H1 (cell line): ENCODE measurements at regions not wholly inside any gene's neighbourhood (a gene's known extent, or its start where the extent isn't known, plus 50 kb on each side); places are given as distances from the start of the nearest gene placed in this dataset.
A peak's percentile ranks its signal among the peaks of the same experiment; 100 is the strongest.

Experiments
- CTCF ChIA-PET: fragments of 300-600 bp; sonication (Branson Sonifier 250); formaldehyde crosslinking; loops from one replicate; lab custom pipeline; 2021; ENCODE audit not compliant: partially characterized antibody; lab: Charles Lee
- POLR2A ChIA-PET: fragments of 300-600 bp; sonication (Branson Sonifier 250); formaldehyde crosslinking; loops from one replicate; lab custom pipeline; 2021; ENCODE audit warnings: inconsistent platforms; ENCODE audit not compliant: partially characterized antibody; lab: Charles Lee
- DNase-seq, 2 experiments: peaks; one replicate each; pipeline versions ENCODE4 v3.0.0 to v3.0.0-alpha.2; 2010 to 2022; ENCODE audit warnings: low spot score in 2 of 2, low read depth in 1 of 2, mixed read lengths in 1 of 2
- FAIRE-seq: peaks from 2 replicates; lab custom pipeline; 2011; peaks lifted over from hg19 to GRCh38; lab: Jason Lieb, UNC
- H2AFZ ChIP-seq: 2 replicates; pipeline ENCODE4 v1.8.1; 2012; ENCODE audit warnings: low read length, inconsistent platforms
- H2AK5ac ChIP-seq: 2 replicates; pipeline ENCODE4 v1.6.1; 2013; ENCODE audit warnings: low read depth, low read length
- H2BK120ac ChIP-seq: replicated peaks from 2 replicates; pipeline ENCODE3; 2013; ENCODE audit warnings: low read depth, low read length, inconsistent platforms
- H2BK12ac ChIP-seq: 2 replicates; pipeline ENCODE4 v1.6.1; 2013; ENCODE audit warnings: low read depth, low read length
- H2BK15ac ChIP-seq: 2 replicates; pipeline ENCODE4 v1.6.1; 2013; ENCODE audit warnings: low read length
- H2BK20ac ChIP-seq: 2 replicates; pipeline ENCODE4 v1.6.1; 2013; ENCODE audit warnings: low read length
- H2BK5ac ChIP-seq: 2 replicates; pipeline ENCODE4 v1.6.1; 2013; ENCODE audit warnings: low read depth, low read length
- H3K14ac ChIP-seq: 2 replicates; pipeline ENCODE4 v1.6.1; 2013; ENCODE audit warnings: inconsistent platforms; ENCODE audit not compliant: insufficient read length
- H3K18ac ChIP-seq: 2 replicates; pipeline ENCODE4 v1.6.1; 2013; ENCODE audit warnings: low read length; ENCODE audit errors: extremely low read depth
- H3K23ac ChIP-seq: 2 replicates; pipeline ENCODE4 v1.6.1; 2013; ENCODE audit warnings: inconsistent platforms; ENCODE audit not compliant: insufficient read length
- H3K23me2 ChIP-seq: 2 replicates; pipeline ENCODE4 v1.6.1; 2013; ENCODE audit warnings: low read depth, low read length
- H3K27ac ChIP-seq: 2 replicates; pipeline ENCODE4 v1.6.1; 2011; ENCODE audit warnings: low read depth, low read length, inconsistent platforms
- H3K27me3 ChIP-seq, 4 experiments: replicated peaks in 1 of 4; 1 replicate in 1 of 4; 2 replicates in 3 of 4; pipeline versions ENCODE4 v1.6.1 to v1.8.1; 2011 to 2013; ENCODE audit warnings: low read length in 3 of 4, mild to moderate bottlenecking in 3 of 4, inconsistent platforms in 2 of 4, mixed read lengths in 2 of 4, moderate library complexity in 1 of 4; ENCODE audit not compliant: control insufficient read depth in 3 of 4, insufficient read depth in 3 of 4; ENCODE audit errors: extremely low read depth in 1 of 4
- H3K36me3 ChIP-seq, 4 experiments: 2 replicates each; pipeline versions ENCODE4 v1.6.1 to v1.8.1; 2011 to 2013; ENCODE audit warnings: mild to moderate bottlenecking in 4 of 4, low read length in 3 of 4, moderate library complexity in 2 of 4, control low read depth in 1 of 4, inconsistent platforms in 1 of 4; ENCODE audit not compliant: insufficient read depth in 4 of 4, control insufficient read depth in 2 of 4
- H3K4ac ChIP-seq: replicated peaks from 2 replicates; pipeline ENCODE3; 2013; ENCODE audit warnings: low read length, low read depth, mixed read lengths, inconsistent platforms; ENCODE audit not compliant: insufficient read length
- H3K4me1 ChIP-seq, 4 experiments: replicated peaks in 1 of 4; 1 replicate in 1 of 4; 2 replicates in 3 of 4; pipeline versions ENCODE4 v1.6.1 to v1.8.1; 2011 to 2013; ENCODE audit warnings: low read length in 3 of 4, inconsistent platforms in 2 of 4, mixed read lengths in 1 of 4; ENCODE audit not compliant: insufficient read depth in 4 of 4, control insufficient read depth in 3 of 4
- H3K4me2 ChIP-seq, 2 experiments: 2 replicates each; pipeline versions ENCODE4 v1.6.1 to v1.8.1; 2011 to 2013; ENCODE audit warnings: low read depth in 2 of 2, low read length in 2 of 2, control low read depth in 1 of 2, inconsistent platforms in 1 of 2, mild to moderate bottlenecking in 1 of 2; ENCODE audit not compliant: insufficient read depth in 1 of 2
- H3K4me3 ChIP-seq, 4 experiments: fragments of 200-600, 300-600 bp in 1 of 4; sonication (generic), shearing (Covaris generic), sonication (Bioruptor Twin) in 1 of 4; 2 replicates each; pipeline versions ENCODE4 v1.5.1 to v1.8.1; 2011 to 2016; ENCODE audit warnings: low read length in 4 of 4, low read depth in 3 of 4, control low read depth in 2 of 4, inconsistent platforms in 2 of 4, mild to moderate bottlenecking in 2 of 4, mixed read lengths in 1 of 4, moderate library complexity in 1 of 4; ENCODE audit not compliant: insufficient read depth in 2 of 4; ENCODE audit errors: extremely low read depth in 1 of 4
- H3K56ac ChIP-seq: replicated peaks from 2 replicates; pipeline ENCODE3; 2013; ENCODE audit warnings: low read depth, mild to moderate bottlenecking, mixed read lengths, low read length, inconsistent platforms; ENCODE audit not compliant: insufficient read length
- H3K79me1 ChIP-seq: 2 replicates; pipeline ENCODE4 v1.6.1; 2013; ENCODE audit warnings: low read depth, low read length, control low read depth
- H3K79me2 ChIP-seq, 2 experiments: 2 replicates each; pipeline versions ENCODE4 v1.6.1 to v1.8.1; 2012 to 2013; ENCODE audit warnings: low read length in 2 of 2, mild to moderate bottlenecking in 2 of 2, inconsistent platforms in 1 of 2; ENCODE audit not compliant: insufficient read depth in 2 of 2, control insufficient read depth in 1 of 2
- H3K9ac ChIP-seq, 4 experiments: replicated peaks in 1 of 4; 1 replicate in 1 of 4; 2 replicates in 3 of 4; pipeline versions ENCODE4 v1.6.1 to v1.8.1; 2011 to 2013; ENCODE audit warnings: low read depth in 3 of 4, low read length in 3 of 4, control low read depth in 2 of 4, mild to moderate bottlenecking in 2 of 4, moderate library complexity in 2 of 4, inconsistent platforms in 1 of 4; ENCODE audit errors: extremely low read depth in 1 of 4
- H3K9me3 ChIP-seq, 2 experiments: 2 replicates each; pipeline versions ENCODE4 v1.6.1 to v1.8.1; 2012 to 2013; ENCODE audit warnings: mild to moderate bottlenecking in 2 of 2, moderate library complexity in 2 of 2, control low read depth in 1 of 2, inconsistent platforms in 1 of 2, low read depth in 1 of 2, low read length in 1 of 2, mixed read lengths in 1 of 2; ENCODE audit not compliant: insufficient read depth in 2 of 2
- H4K20me1 ChIP-seq, 2 experiments: replicated peaks in 1 of 2; 2 replicates each; pipeline versions ENCODE3 to v1.8.1; 2011 to 2013; ENCODE audit warnings: inconsistent platforms in 2 of 2, low read length in 2 of 2, mild to moderate bottlenecking in 1 of 2; ENCODE audit not compliant: insufficient read depth in 2 of 2, control insufficient read depth in 1 of 2
- H4K5ac ChIP-seq: 2 replicates; pipeline ENCODE4 v1.6.1; 2013; ENCODE audit warnings: low read length, low read depth, mixed read lengths, inconsistent platforms; ENCODE audit not compliant: insufficient read length
- H4K8ac ChIP-seq: 2 replicates; pipeline ENCODE4 v1.8.0; 2013; ENCODE audit warnings: mild to moderate bottlenecking, moderate library complexity, low read length, inconsistent platforms; ENCODE audit not compliant: insufficient read depth; ENCODE audit errors: extremely low read depth
- H4K91ac ChIP-seq: replicated peaks from 2 replicates; pipeline ENCODE3; 2013; ENCODE audit warnings: low read length, mixed read lengths, inconsistent platforms; ENCODE audit not compliant: insufficient read length
- GTF2F1 ChIP-seq: IDR thresholded peaks from 2 replicates; pipeline ENCODE4 v1.6.1; 2012; ENCODE audit warnings: low read depth, low read length, improper control_type of control experiment, borderline replicate concordance
- RAD21 ChIP-seq, 2 experiments: IDR thresholded peaks in 1 of 2; conservative IDR thresholded peaks in 1 of 2; 2 replicates each; pipeline ENCODE4 v1.6.1; 2011; ENCODE audit warnings: low read depth in 2 of 2, low read length in 2 of 2, improper control_type of control experiment in 1 of 2, inconsistent platforms in 1 of 2, mild to moderate bottlenecking in 1 of 2, moderate library complexity in 1 of 2
- WGBS, 2 experiments: shearing (Covaris generic) in 1 of 2; methylation state at CpG; one replicate each; pipeline versions ENCODE4 v1.1.6 to v1.1.7; 2013 to 2015; ENCODE audit warnings: low lambda C conversion rate in 2 of 2, mixed read lengths in 2 of 2, inconsistent platforms in 1 of 2, low coverage in 1 of 2, missing lambda C conversion rate in 1 of 2; ENCODE audit not compliant: insufficient replicate concordance in 2 of 2, insufficient coverage in 1 of 2, insufficient read length in 1 of 2; ENCODE audit errors: extremely low coverage in 1 of 2, missing lambda C conversion rate in 1 of 2; 5-methylcytosine and 5-hydroxymethylcytosine counted together
- TF ChIP-seq, protein P1 (sequence below), 3 experiments: IDR thresholded peaks; 1 replicate in 2 of 3; 2 replicates in 1 of 3; pipeline versions ENCODE4 v1.5.1 to v1.6.1; 2011; ENCODE audit warnings: low read length in 3 of 3, mild to moderate bottlenecking in 3 of 3, inconsistent platforms in 2 of 3, low read depth in 1 of 3, moderate library complexity in 1 of 3; ENCODE audit not compliant: insufficient read depth in 1 of 3; ENCODE audit errors: control extremely low read depth in 1 of 3

- Histone ChIP-seq H4K91ac (no peak overlapping the region), H3K18ac (no peak overlapping the region), H3K23me2 (no peaks in the 10 kb centered on the region), H3K4me1 (no peaks in the 10 kb centered on the region), H3K79me1 (no peaks in the 10 kb centered on the region), H3K79me2 (no peaks in the 10 kb centered on the region), H3K56ac (no peak overlapping the region), H2BK20ac (no peak overlapping the region), H2BK120ac (no peak overlapping the region), H4K5ac (no peak overlapping the region), H3K27ac (no peak overlapping the region), H2BK5ac (no peak overlapping the region), H3K9me3 (peaks cover 0 to 2% of the 10 kb centered on the region in 2 experiments; a peak in 1 of 4 replicates), H3K4me2 (no peak overlapping the region), H2BK15ac (no peak overlapping the region), H2AFZ (no peak overlapping the region), H3K27me3 (no peaks in the 10 kb centered on the region), H3K4me3 (no peak overlapping the region), H3K9ac (no peak overlapping the region), H3K4ac (no peak overlapping the region)
- DNase-seq: no peak
- CTCF ChIA-PET: no interaction called here
- 90% methylated on average over 8 of the region's 8 CpGs; no CpG with 5 or more reads in 1 of the 2 experiments for WGBS, 2 experiments
- TF ChIP-seq RAD21 (IDR thresholded peaks at IDR 0.05 in 1 of 2, conservative IDR thresholded peaks at IDR 0.05 in 1 of 2; ENCODE audit: low read depth in 2 of 2, low read length in 2 of 2) (peak; percentile 59 to 62), GTF2F1 (no peak)
- TF ChIP-seq, protein P1, sequence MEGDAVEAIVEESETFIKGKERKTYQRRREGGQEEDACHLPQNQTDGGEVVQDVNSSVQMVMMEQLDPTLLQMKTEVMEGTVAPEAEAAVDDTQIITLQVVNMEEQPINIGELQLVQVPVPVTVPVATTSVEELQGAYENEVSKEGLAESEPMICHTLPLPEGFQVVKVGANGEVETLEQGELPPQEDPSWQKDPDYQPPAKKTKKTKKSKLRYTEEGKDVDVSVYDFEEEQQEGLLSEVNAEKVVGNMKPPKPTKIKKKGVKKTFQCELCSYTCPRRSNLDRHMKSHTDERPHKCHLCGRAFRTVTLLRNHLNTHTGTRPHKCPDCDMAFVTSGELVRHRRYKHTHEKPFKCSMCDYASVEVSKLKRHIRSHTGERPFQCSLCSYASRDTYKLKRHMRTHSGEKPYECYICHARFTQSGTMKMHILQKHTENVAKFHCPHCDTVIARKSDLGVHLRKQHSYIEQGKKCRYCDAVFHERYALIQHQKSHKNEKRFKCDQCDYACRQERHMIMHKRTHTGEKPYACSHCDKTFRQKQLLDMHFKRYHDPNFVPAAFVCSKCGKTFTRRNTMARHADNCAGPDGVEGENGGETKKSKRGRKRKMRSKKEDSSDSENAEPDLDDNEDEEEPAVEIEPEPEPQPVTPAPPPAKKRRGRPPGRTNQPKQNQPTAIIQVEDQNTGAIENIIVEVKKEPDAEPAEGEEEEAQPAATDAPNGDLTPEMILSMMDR (IDR thresholded peaks at IDR 0.05; ENCODE audit: control extremely low read depth in 1 of 3, insufficient read depth in 1 of 3, low read depth in 1 of 3, low read length in 3 of 3): peak in 2 of 3 experiments; percentile 2 to 39; a peak in 2 of 4 replicates
- TF ChIP-seq, all 59 proteins: peak for 2
- FAIRE-seq: no peak
- no peak overlapping the region for H2BK12ac ChIP-seq
- no peaks in the 10 kb centered on the region for H4K20me1 ChIP-seq
- H2AK5ac ChIP-seq: no peak overlapping the region
- no peak overlapping the region for H3K14ac ChIP-seq
- POLR2A ChIA-PET: no interaction called here
- H3K23ac ChIP-seq: no peak overlapping the region
- H4K8ac ChIP-seq: no peak overlapping the region
- H3K36me3 ChIP-seq: no peaks in the 10 kb centered on the region
These were observed 871.5 kb downstream of the DIPK2A start for GRCh38 chr3:144843099-144843498.
